Heart right ventricle (tissue), 16 donors: ENCODE measurements at regions not wholly inside any gene's neighbourhood (a gene's known extent, or its start where the extent isn't known, plus 50 kb on each side); places are given as distances from the start of the nearest gene placed in this dataset.

Source experiments
- ATAC-seq, 8 donors: fragments of 200-7000 bp; cut with Tn5 transposase; one replicate each; pipeline ENCODE4 v1.9.1; 2020; ENCODE audit warnings: mild to moderate bottlenecking in 8 of 8, moderate library complexity in 8 of 8, moderate number of reproducible peaks in 1 of 8
- DNase-seq, 2 donors: peaks; one replicate each; pipeline ENCODE4 v3.0.0-alpha.2; 2020
- H3K27ac ChIP-seq, 10 donors: fragments of 200-600 bp; sonication (generic) in 2 of 10; one replicate each; pipeline versions ENCODE4 v1.5.0 to v1.8.0; 2020 to 2022; ENCODE audit warnings: mild to moderate bottlenecking in 3 of 10
- H3K27me3 ChIP-seq, 7 donors: fragments of 200-600 bp; one replicate each; pipeline ENCODE4 v1.8.0; 2021 to 2022; ENCODE audit warnings: mild to moderate bottlenecking in 2 of 7
- H3K36me3 ChIP-seq, 9 donors: fragments of 200-600 bp; sonication (generic) in 1 of 9; one replicate each; pipeline versions ENCODE4 v1.5.0 to v1.8.0; 2020 to 2022; ENCODE audit warnings: mild to moderate bottlenecking in 2 of 9
- H3K4me1 ChIP-seq, 9 donors: fragments of 200-600 bp; sonication (generic) in 1 of 9; one replicate each; pipeline versions ENCODE4 v1.5.0 to v1.8.0; 2020 to 2022; ENCODE audit warnings: mild to moderate bottlenecking in 4 of 9
- H3K4me3 ChIP-seq, 10 donors: fragments of 200-600 bp; sonication (generic) in 2 of 10; one replicate each; pipeline versions ENCODE4 v1.5.0 to v1.8.0; 2020 to 2022; ENCODE audit warnings: mild to moderate bottlenecking in 7 of 10, moderate library complexity in 2 of 10
- H3K9me3 ChIP-seq, 11 donors: fragments of 200-600 bp in 10 of 11; sonication (generic) in 2 of 11; one replicate each; pipeline versions ENCODE4 v1.5.0 to v1.8.0; 2013 to 2022; ENCODE audit warnings: mild to moderate bottlenecking in 2 of 11, control low read depth in 1 of 11, moderate library complexity in 1 of 11
- CTCF ChIP-seq, 9 donors: fragments of 200-600 bp; sonication (generic) in 2 of 9; IDR thresholded peaks; one replicate each; pipeline versions ENCODE4 v1.5.0 to v1.8.0; 2021 to 2022; ENCODE audit warnings: antibody characterized with exemption in 9 of 9, mild to moderate bottlenecking in 5 of 9, moderate library complexity in 1 of 9
- WGBS, 2 donors: extraction: QIAGEN DNeasy Blood & Tissue Kit; methylation state at CpG; one replicate each; pipeline ENCODE4 v1.1.7; 2013; ENCODE audit warnings: inconsistent platforms in 1 of 2; 5-methylcytosine and 5-hydroxymethylcytosine counted together
- intact Hi-C, 10 donors: fragments of 100-400 bp; cut with DNase I; formaldehyde crosslinking; loops; one replicate each; pipeline versions ENCODE4 v1.11.1 to v1.14.2; 2022
- donor health status: Arrhythmogenic right ventricular cardiomyopathy.
- donor health status: ischemic (EF 13 %, LVEDD 7.1; RV severe dilation, severe dysfunction).
- donor health status: healthy with polysubstance abuse.
- donor health status: DM: no; HTN: yes; CAD: no.
- donor health status: DM: no; HTN: no; CAD: no.
- donor health status: ischemic (EF 25% LVEDD 6.9; RV normal size, moderate dysfunction).
- donor health status: ischemic (EF 25% LVEDD 5.7; RV mildly dilated, moderate dysfunction).
- donor health status: healthy.
- donor health status: DM: yes; HTN: yes; CAD: no.
- donor health status: Ischemic cardiomyopathy.
- donor health status: ischemic (EF 35%, LVEDD 5.7; RV mildly dilated, moderate dysfunction).
- donor health status: nonischemic (EF 11% LVEDD 7.7; RV severe dilation, severe dysfunction).
- donor health status: DM: yes; HTN: yes; CAD: no.
- donor health status: PGD.
- donor health status: ischemic (EF 29% LVEDD 5.4; RV normal size, mild dysfunction).
- donor health status: nonischemic (EF 23%, LVEDD 6.1; RV moderate dilation, normal function).

DNA sequence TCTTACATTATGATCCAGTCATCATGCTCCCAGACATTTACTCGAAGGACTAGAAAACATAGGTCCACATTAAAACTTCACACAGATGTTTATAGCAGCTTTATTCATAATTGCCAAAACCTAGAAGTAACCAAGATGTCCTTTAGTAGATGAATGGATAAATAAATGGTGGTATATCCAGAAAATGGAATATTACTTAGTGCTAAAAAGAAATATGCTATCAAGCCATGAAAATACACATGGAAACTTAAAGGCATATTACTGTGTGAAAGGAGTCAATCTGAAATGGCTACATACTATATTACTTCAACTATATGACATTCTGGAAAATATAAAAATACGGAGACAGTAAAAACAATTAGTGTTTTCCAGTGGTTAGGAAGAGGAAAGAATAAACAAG is 1039.1 kb upstream of the INTU start:
- no peaks in the 10 kb centered on the region for H3K27me3 ChIP-seq
- no peaks in the 10 kb centered on the region for H3K36me3 ChIP-seq
- no peak for TF ChIP-seq CTCF (IDR thresholded peaks at IDR 0.05)
- H3K9me3 ChIP-seq, result peaks cover 0 to 21% (median 0%) of the 10 kb centered on the region in 11 donors
- no peak for DNase-seq
- H3K4me3 ChIP-seq, result no peak overlapping the region
- intact Hi-C loops, result loop anchor here in 1 of 10 donors (10.0 kb wide), 1 partner anchor 361 kb away; no protein-coding TSS in a partner anchor
- ATAC-seq, result no peak
- no peaks in the 10 kb centered on the region for H3K4me1 ChIP-seq
- no peak overlapping the region for H3K27ac ChIP-seq
- WGBS, 2 donors, result 95 to 96% methylated on average over 2 of the region's 2 CpGs

GRCh38 chr4:126595643-126596042 is 1037.1 kb upstream of the INTU start:
- ATAC-seq (no peak), DNase-seq (no peak)
- H3K4me3 ChIP-seq, result no peak overlapping the region
- no peak for TF ChIP-seq CTCF (IDR thresholded peaks at IDR 0.05)
- no peaks in the 10 kb centered on the region for H3K27me3 ChIP-seq
- intact Hi-C loops, result loop anchor here in 1 of 10 donors (10.0 kb wide), 1 partner anchor 359 kb away; no protein-coding TSS in a partner anchor
- H3K27ac ChIP-seq, result no peak overlapping the region
- peaks cover 0 to 10% (median 0%) of the 10 kb centered on the region in 11 donors for H3K9me3 ChIP-seq
- no peaks in the 10 kb centered on the region for H3K36me3 ChIP-seq
- 45 to 48% methylated on average over 2 of the region's 2 CpGs for WGBS, 2 donors
- no peaks in the 10 kb centered on the region for H3K4me1 ChIP-seq

DNA sequence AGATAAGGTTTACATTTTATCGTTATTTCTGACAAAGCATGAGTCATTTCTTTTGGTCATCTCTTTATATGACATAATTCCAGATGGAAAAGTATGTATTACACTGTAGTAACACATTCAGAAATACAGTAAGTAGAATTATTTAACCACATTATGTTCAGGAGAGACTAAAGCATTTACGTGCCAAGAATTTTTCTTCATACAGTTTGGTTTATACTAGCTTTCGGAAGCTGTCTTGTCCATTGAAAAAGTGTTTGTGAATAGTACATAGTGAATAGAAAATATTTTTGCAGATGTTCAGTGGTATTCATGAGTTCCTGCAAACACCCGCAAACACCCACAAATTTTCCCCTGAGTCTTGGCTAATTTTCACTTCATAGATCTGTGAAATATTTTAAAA is 1033.0 kb upstream of the INTU start:
- 54 to 60% methylated on average over 4 of the region's 4 CpGs for WGBS, 2 donors
- no peak for TF ChIP-seq CTCF (IDR thresholded peaks at IDR 0.05)
- Histone ChIP-seq H3K4me1 (no peaks in the 10 kb centered on the region), H3K27me3 (no peaks in the 10 kb centered on the region), H3K9me3 (no peaks in the 10 kb centered on the region), H3K36me3 (no peaks in the 10 kb centered on the region), H3K4me3 (no peak overlapping the region), H3K27ac (no peak overlapping the region)
- intact Hi-C loops, result loop anchor here in 7 of 10 donors (5.0 to 10.0 kb wide), 4 partner anchors 355 to 1287 kb away; partner anchors contain the start of gene FAT4 (in 5 of the 7)
- ATAC-seq, result no peak
- no peak for DNase-seq

GRCh38 chr4:126603210-126603609 is 1029.5 kb upstream of the INTU start:
- TF ChIP-seq CTCF (IDR thresholded peaks at IDR 0.05), result no peak
- no peaks in the 10 kb centered on the region for H3K4me1 ChIP-seq
- H3K4me3 ChIP-seq, result no peak overlapping the region
- 71 to 78% methylated on average over 1 of the region's 1 CpG for WGBS, 2 donors
- H3K27me3 ChIP-seq, result no peaks in the 10 kb centered on the region
- DNase-seq (no peak), ATAC-seq (no peak)
- H3K27ac ChIP-seq, result no peak overlapping the region
- H3K9me3 ChIP-seq, result no peaks in the 10 kb centered on the region
- intact Hi-C loops, result loop anchor here in 6 of 10 donors (5.0 to 10.0 kb wide), 3 partner anchors 838 to 1291 kb away; partner anchors contain the start of gene FAT4 (in 5 of the 6)
- no peaks in the 10 kb centered on the region for H3K36me3 ChIP-seq
